ENCODE measurements at regions not wholly inside any gene's neighbourhood (a gene's known extent, or its start where the extent isn't known, plus 50 kb on each side); places are given as distances from the start of the nearest gene placed in this dataset.

DNA sequence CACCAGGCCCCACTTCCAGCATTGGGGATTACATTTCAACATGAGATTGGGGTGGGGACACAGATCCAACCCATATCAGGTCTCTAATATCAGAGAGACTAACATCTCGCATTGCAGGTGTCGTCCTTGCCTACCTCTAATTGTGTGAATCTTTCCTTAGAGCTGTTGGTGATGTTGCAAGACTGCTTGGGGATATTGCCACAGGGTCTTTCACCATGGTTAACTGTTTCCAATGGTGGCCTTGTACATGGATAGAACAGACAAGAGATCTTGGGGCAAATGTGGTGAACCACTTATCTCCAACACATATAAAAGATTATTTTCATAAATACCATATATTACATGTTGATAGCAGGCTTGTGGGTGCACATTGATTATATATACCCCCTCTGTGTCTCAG is 270.3 kb upstream of the LINC00305 start:
- TF ChIP-seq, protein P1, sequence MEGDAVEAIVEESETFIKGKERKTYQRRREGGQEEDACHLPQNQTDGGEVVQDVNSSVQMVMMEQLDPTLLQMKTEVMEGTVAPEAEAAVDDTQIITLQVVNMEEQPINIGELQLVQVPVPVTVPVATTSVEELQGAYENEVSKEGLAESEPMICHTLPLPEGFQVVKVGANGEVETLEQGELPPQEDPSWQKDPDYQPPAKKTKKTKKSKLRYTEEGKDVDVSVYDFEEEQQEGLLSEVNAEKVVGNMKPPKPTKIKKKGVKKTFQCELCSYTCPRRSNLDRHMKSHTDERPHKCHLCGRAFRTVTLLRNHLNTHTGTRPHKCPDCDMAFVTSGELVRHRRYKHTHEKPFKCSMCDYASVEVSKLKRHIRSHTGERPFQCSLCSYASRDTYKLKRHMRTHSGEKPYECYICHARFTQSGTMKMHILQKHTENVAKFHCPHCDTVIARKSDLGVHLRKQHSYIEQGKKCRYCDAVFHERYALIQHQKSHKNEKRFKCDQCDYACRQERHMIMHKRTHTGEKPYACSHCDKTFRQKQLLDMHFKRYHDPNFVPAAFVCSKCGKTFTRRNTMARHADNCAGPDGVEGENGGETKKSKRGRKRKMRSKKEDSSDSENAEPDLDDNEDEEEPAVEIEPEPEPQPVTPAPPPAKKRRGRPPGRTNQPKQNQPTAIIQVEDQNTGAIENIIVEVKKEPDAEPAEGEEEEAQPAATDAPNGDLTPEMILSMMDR (IDR thresholded peaks at IDR 0.05; ENCODE audit: low read depth, low read length) = no peak
- no peak for TF ChIP-seq EZH2phosphoT487 (IDR thresholded peaks at IDR 0.05; ENCODE audit: low read depth)

All from OCI-LY3 (cell line).